ENCODE measurements at regions not wholly inside any gene's neighbourhood (a gene's known extent, or its start where the extent isn't known, plus 50 kb on each side); places are given as distances from the start of the nearest gene placed in this dataset.

GRCh38 chr14:54177641-54178621 is 218.9 kb upstream of the CDKN3 start:
- no peak for DNase-seq

- DNase-seq, result no peak
Observed at GRCh38 chr14:54182419-54183045, 214.3 kb upstream of the CDKN3 start.

- no peak for DNase-seq
Observed at GRCh38 chr14:54186821-54187763, 209.7 kb upstream of the CDKN3 start.

GRCh38 chr14:54188064-54188666 is 208.6 kb upstream of the CDKN3 start:
- DNase-seq, result no peak

GRCh38 chr14:54189333-54189732 is 207.5 kb upstream of the CDKN3 start:
- no peak for DNase-seq

GRCh38 chr14:54189748-54190354 is 207.0 kb upstream of the CDKN3 start:
- DNase-seq, result no peak

- DNase-seq, result no peak
Observed at GRCh38 chr14:54191846-54192245, 205.0 kb upstream of the CDKN3 start.

GRCh38 chr14:54192610-54193009 is 204.2 kb upstream of the CDKN3 start:
- no peak for DNase-seq

- no peak for DNase-seq
Observed at GRCh38 chr14:54193871-54194270, 202.9 kb upstream of the CDKN3 start.

- DNase-seq, result no peak
Observed at GRCh38 chr14:54194501-54194900, 202.3 kb upstream of the CDKN3 start.

- no peak for DNase-seq
Observed at GRCh38 chr14:54197369-54197768, 199.4 kb upstream of the CDKN3 start.

GRCh38 chr14:54200726-54201125 is 196.1 kb upstream of the CDKN3 start:
- no peak for DNase-seq

- no peak for DNase-seq
Observed at GRCh38 chr14:54202288-54202687, 194.5 kb upstream of the CDKN3 start.

- DNase-seq, result no peak
Observed at GRCh38 chr14:54206516-54206915, 190.3 kb upstream of the CDKN3 start.

GRCh38 chr14:54207075-54207474 is 189.7 kb upstream of the CDKN3 start:
- DNase-seq, result no peak

GRCh38 chr14:54207476-54208462 is 189.0 kb upstream of the CDKN3 start:
- no peak for DNase-seq

GRCh38 chr14:54208751-54209150 is 188.1 kb upstream of the CDKN3 start:
- no peak for DNase-seq

- DNase-seq, result no peak
Observed at GRCh38 chr14:54209511-54210250, 187.1 kb upstream of the CDKN3 start.

GRCh38 chr14:54211551-54212308 is 185.1 kb upstream of the CDKN3 start:
- DNase-seq, result no peak

All from stimulated activated CD4-positive, alpha-beta T cell treated with anti-CD3 and anti-CD28 coated beads, Interleukin-2, amount 100 ng/mL, for 24 hours (primary cell).